KMS-11 (cell line): ENCODE measurements at regions not wholly inside any gene's neighbourhood (a gene's known extent, or its start where the extent isn't known, plus 50 kb on each side); places are given as distances from the start of the nearest gene placed in this dataset.

Experiments
- H2AFZ ChIP-seq: fragments of 200-600 bp; sonication (generic); 2 replicates; pipeline ENCODE4 v1.6.1; 2016; ENCODE audit warnings: antibody characterized with exemption, mixed run types, low read depth
- H3K27ac ChIP-seq: fragments of 200-600 bp; sonication (generic); 2 replicates; pipeline ENCODE4 v1.6.1; 2016; ENCODE audit warnings: mild to moderate bottlenecking, mixed run types
- H3K27me3 ChIP-seq: fragments of 200-600 bp; sonication (generic); 2 replicates; pipeline ENCODE4 v1.6.1; 2017; ENCODE audit warnings: mild to moderate bottlenecking, low read depth, mixed run types, moderate library complexity; ENCODE audit not compliant: insufficient read depth
- H3K36me3 ChIP-seq: fragments of 200-600 bp; sonication (generic); 2 replicates; pipeline ENCODE4 v1.6.1; 2017; ENCODE audit warnings: mild to moderate bottlenecking, mixed run types; ENCODE audit not compliant: insufficient read depth
- H3K4me1 ChIP-seq: fragments of 200-600 bp; sonication (generic); 2 replicates; pipeline ENCODE4 v1.6.1; 2016; ENCODE audit warnings: mild to moderate bottlenecking, low read depth, mixed run types; ENCODE audit not compliant: poor library complexity, severe bottlenecking
- H3K4me2 ChIP-seq: fragments of 200-600 bp; sonication (generic); 2 replicates; pipeline ENCODE4 v1.7.0; 2016; ENCODE audit warnings: mild to moderate bottlenecking, mixed run types
- H3K4me3 ChIP-seq: fragments of 200-600 bp; sonication (generic); IDR thresholded peaks from 2 replicates; pipeline ENCODE4 v1.6.1; 2017; ENCODE audit warnings: low read depth, low read length, mixed read lengths; ENCODE audit not compliant: insufficient read depth
- H3K79me2 ChIP-seq: fragments of 200-600 bp; sonication (generic); 2 replicates; pipeline ENCODE4 v1.6.1; 2016; ENCODE audit warnings: low read depth, mixed run types; ENCODE audit not compliant: insufficient read depth
- H3K9ac ChIP-seq: fragments of 200-600 bp; sonication (generic); 2 replicates; pipeline ENCODE4 v1.6.1; 2016; ENCODE audit warnings: mild to moderate bottlenecking, mixed run types
- H4K20me1 ChIP-seq: fragments of 200-600 bp; sonication (generic); 2 replicates; pipeline ENCODE4 v1.6.1; 2016; ENCODE audit warnings: mild to moderate bottlenecking, mixed run types; ENCODE audit not compliant: insufficient read depth
- CTCF ChIP-seq: fragments of 200-600 bp; sonication (generic); conservative IDR thresholded peaks from 2 replicates; pipeline ENCODE4 v1.6.1; 2017; ENCODE audit warnings: low read depth, mild to moderate bottlenecking, antibody characterized with exemption, low read length, moderate library complexity, mixed read lengths

- Histone ChIP-seq H3K36me3 (no peaks in the 10 kb centered on the region), H4K20me1 (no peaks in the 10 kb centered on the region), H3K27ac (no peak overlapping the region), H3K27me3 (no peaks in the 10 kb centered on the region), H3K4me2 (no peak overlapping the region), H2AFZ (no peak overlapping the region), H3K4me3 (no peak overlapping the region), H3K79me2 (no peaks in the 10 kb centered on the region), H3K9ac (no peak overlapping the region), H3K4me1 (no peaks in the 10 kb centered on the region)
- no peak for TF ChIP-seq CTCF
These were observed 103.4 kb downstream of the FAM204A start for GRCh38 chr10:118238573-118239235.

GRCh38 chr10:118237930-118238329 lies 104.2 kb downstream of the FAM204A start:
- Histone ChIP-seq H3K4me2 (no peak overlapping the region), H3K4me3 (no peak overlapping the region), H2AFZ (no peak overlapping the region), H3K9ac (no peak overlapping the region), H3K27ac (no peak overlapping the region), H3K36me3 (no peaks in the 10 kb centered on the region), H3K79me2 (no peaks in the 10 kb centered on the region), H3K27me3 (no peaks in the 10 kb centered on the region), H3K4me1 (peaks cover 2% of the 10 kb centered on the region), H4K20me1 (no peaks in the 10 kb centered on the region)
- no peak for TF ChIP-seq CTCF

- no peaks in the 10 kb centered on the region for H3K27me3 ChIP-seq
- no peak overlapping the region for H3K4me2 ChIP-seq
- no peak overlapping the region for H3K9ac ChIP-seq
- no peaks in the 10 kb centered on the region for H3K36me3 ChIP-seq
- H2AFZ ChIP-seq, result no peak overlapping the region
- no peaks in the 10 kb centered on the region for H4K20me1 ChIP-seq
- TF ChIP-seq CTCF, result no peak
- H3K27ac ChIP-seq, result no peak overlapping the region
- H3K79me2 ChIP-seq, result no peaks in the 10 kb centered on the region
- peaks cover 33% of the 10 kb centered on the region for H3K4me1 ChIP-seq
- no peak overlapping the region for H3K4me3 ChIP-seq
These were observed 107.4 kb downstream of the FAM204A start for GRCh38 chr10:118234683-118235082.

- no peak overlapping the region for H3K9ac ChIP-seq
- no peak for TF ChIP-seq CTCF
- H3K27me3 ChIP-seq, result no peaks in the 10 kb centered on the region
- no peaks in the 10 kb centered on the region for H3K36me3 ChIP-seq
- no peak overlapping the region for H3K27ac ChIP-seq
- H3K4me1 ChIP-seq, result no peaks in the 10 kb centered on the region
- no peak overlapping the region for H3K4me2 ChIP-seq
- H3K79me2 ChIP-seq, result no peaks in the 10 kb centered on the region
- H3K4me3 ChIP-seq, result no peak overlapping the region
- no peaks in the 10 kb centered on the region for H4K20me1 ChIP-seq
- no peak overlapping the region for H2AFZ ChIP-seq
These were observed 121.7 kb downstream of the FAM204A start for GRCh38 chr10:118220346-118220850.
